GM12875 (cell line): ENCODE measurements at regions not wholly inside any gene's neighbourhood (a gene's known extent, or its start where the extent isn't known, plus 50 kb on each side); places are given as distances from the start of the nearest gene placed in this dataset.
A peak's percentile ranks its signal among the peaks of the same experiment; 100 is the strongest.

Experiments
- H3K4me3 ChIP-seq: one replicate; pipeline ENCODE4 v1.5.1; 2011; ENCODE audit warnings: low read depth, low read length, control low read depth
- CTCF ChIP-seq: IDR thresholded peaks from 2 replicates; pipeline ENCODE4 v1.5.1; 2011; ENCODE audit warnings: low read depth, mild to moderate bottlenecking, control low read depth, inconsistent platforms, low read length, moderate library complexity, borderline replicate concordance; ENCODE audit not compliant: insufficient read depth

GRCh38 chr4:104818579-104818978 lies 323.9 kb upstream of the CXXC4 start:
- no peak overlapping the region for H3K4me3 ChIP-seq
- TF ChIP-seq CTCF = no peak

- TF ChIP-seq CTCF = no peak
Measured at GRCh38 chr4:104826171-104826570, 320.5 kb upstream of the TET2 start.

GRCh38 chr4:104829761-104830160 lies 316.9 kb upstream of the TET2 start:
- no peak overlapping the region for H3K4me3 ChIP-seq
- no peak for TF ChIP-seq CTCF

More at GRCh38 chr4:104826171-104826570, 320.5 kb upstream of the TET2 start:
- no peak overlapping the region for H3K4me3 ChIP-seq

GRCh38 chr4:104848597-104849225 lies 298.0 kb upstream of the TET2 start:
- H3K4me3 ChIP-seq = no peak overlapping the region
- no peak for TF ChIP-seq CTCF

GRCh38 chr4:104859601-104860237 lies 287.0 kb upstream of the TET2 start:
- H3K4me3 ChIP-seq = no peak overlapping the region
- no peak for TF ChIP-seq CTCF

- H3K4me3 ChIP-seq = no peak overlapping the region
- peak; percentile 63; the same call in 1 of the 2 replicates for TF ChIP-seq CTCF
Measured at GRCh38 chr4:104860238-104861123, 286.2 kb upstream of the TET2 start.
